HG02973 (cell line): ENCODE measurements at regions not wholly inside any gene's neighbourhood (a gene's known extent, or its start where the extent isn't known, plus 50 kb on each side); places are given as distances from the start of the nearest gene placed in this dataset.

ENCODE experiments used
- ATAC-seq: cut with Tn5 transposase; IDR thresholded peaks from one replicate; pipeline ENCODE4 v1.9.1; 2021; ENCODE audit warnings: moderate library complexity; ENCODE audit not compliant: unreplicated experiment

GRCh38 chr6:22222469-22222868, 74.4 kb downstream of the PRL start:
- no peak for ATAC-seq

- no peak for ATAC-seq
Measured at GRCh38 chr6:22227824-22228610, 68.8 kb downstream of the PRL start.

DNA sequence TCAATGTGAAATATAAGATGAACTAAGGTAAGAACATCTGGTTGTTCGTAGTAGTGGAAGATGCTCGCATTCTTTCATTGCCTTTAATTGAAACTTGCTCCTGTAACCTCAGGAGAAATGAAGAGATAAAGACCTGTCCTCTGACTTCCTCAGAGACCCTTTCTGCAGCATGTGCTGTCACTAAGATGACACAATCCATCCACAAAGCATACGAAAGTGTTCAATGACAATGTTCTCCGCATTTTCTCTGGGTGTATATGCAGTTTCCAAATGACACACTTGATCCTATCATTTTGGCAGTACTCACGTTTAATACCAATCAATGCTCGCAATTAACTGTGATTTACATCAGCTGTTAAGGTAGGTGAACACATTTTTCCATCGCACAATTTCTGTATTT, 65.8 kb downstream of the PRL start:
- ATAC-seq: no peak

- no peak for ATAC-seq
Measured at GRCh38 chr6:22231616-22232015, 65.2 kb downstream of the PRL start.

- ATAC-seq: no peak
Measured at GRCh38 chr6:22236626-22237414, 60.0 kb downstream of the PRL start.
